ENCODE measurements at regions not wholly inside any gene's neighbourhood (a gene's known extent, or its start where the extent isn't known, plus 50 kb on each side); places are given as distances from the start of the nearest gene placed in this dataset.

GRCh38 chr3:144415492-144415891, 443.9 kb downstream of the DIPK2A start:
- TF ChIP-seq EZH2 (IDR thresholded peaks at IDR 0.05; ENCODE audit: borderline replicate concordance, low read length) (no peak), CTCF (IDR thresholded peaks at IDR 0.05; ENCODE audit: low read length) (no peak)
